CD14-positive monocyte (primary cell): ENCODE measurements at regions not wholly inside any gene's neighbourhood (a gene's known extent, or its start where the extent isn't known, plus 50 kb on each side); places are given as distances from the start of the nearest gene placed in this dataset.

Experiments used
- DNase-seq, 3 donors: peaks; one replicate each; pipeline ENCODE4 v3.0.0-alpha.2; 2011 to 2022
- H2AFZ ChIP-seq: 2 replicates; pipeline ENCODE4 v1.6.0; 2012; ENCODE audit warnings: mild to moderate bottlenecking, low read depth, low read length, inconsistent platforms; ENCODE audit not compliant: insufficient read depth, poor library complexity, severe bottlenecking
- H3K27ac ChIP-seq, 2 donors: 1 replicate in 1 of 2; 2 replicates in 1 of 2; pipeline ENCODE4 v1.5.1; 2012 to 2013; ENCODE audit warnings: low read length in 2 of 2, control low read depth in 1 of 2, inconsistent platforms in 1 of 2, low read depth in 1 of 2, mild to moderate bottlenecking in 1 of 2
- H3K27me3 ChIP-seq, 2 donors: one replicate each; pipeline versions ENCODE4 v1.6.0 to v1.6.1; 2011 to 2013; ENCODE audit warnings: low read length in 2 of 2; ENCODE audit not compliant: control insufficient read depth in 2 of 2, insufficient read depth in 2 of 2
- H3K36me3 ChIP-seq, 2 donors: replicated peaks in 1 of 2; 1 replicate in 1 of 2; 2 replicates in 1 of 2; pipeline versions ENCODE4 v1.5.1 to v1.6.1; 2012 to 2013; ENCODE audit warnings: low read length in 2 of 2, control low read depth in 1 of 2, inconsistent platforms in 1 of 2, mild to moderate bottlenecking in 1 of 2; ENCODE audit not compliant: insufficient read depth in 2 of 2, control insufficient read depth in 1 of 2
- H3K4me1 ChIP-seq, 2 donors: 1 replicate in 1 of 2; 2 replicates in 1 of 2; pipeline versions ENCODE4 v1.5.1 to v1.6.1; 2012 to 2013; ENCODE audit warnings: low read length in 2 of 2, control low read depth in 1 of 2, inconsistent platforms in 1 of 2, mild to moderate bottlenecking in 1 of 2, moderate library complexity in 1 of 2; ENCODE audit not compliant: insufficient read depth in 2 of 2, control insufficient read depth in 1 of 2
- H3K4me2 ChIP-seq: replicated peaks from 2 replicates; pipeline ENCODE3; 2012; ENCODE audit warnings: low read length, moderate library complexity, mild to moderate bottlenecking; ENCODE audit not compliant: poor library complexity, severe bottlenecking; ENCODE audit errors: extremely low read depth
- H3K4me3 ChIP-seq, 3 experiments: fragments of 200-600 bp in 1 of 3; sonication (generic) in 1 of 3; replicated peaks in 1 of 3; 1 replicate in 2 of 3; 2 replicates in 1 of 3; pipeline ENCODE4 v1.5.1; 2011 to 2013; ENCODE audit warnings: low read length in 3 of 3, mild to moderate bottlenecking in 3 of 3, control low read depth in 2 of 3, low read depth in 2 of 3, inconsistent platforms in 1 of 3, moderate library complexity in 1 of 3
- H3K79me2 ChIP-seq: 2 replicates; pipeline ENCODE4 v1.6.0; 2012; ENCODE audit warnings: mild to moderate bottlenecking, control low read depth, inconsistent platforms, low read length, moderate library complexity; ENCODE audit not compliant: insufficient read depth
- H3K9ac ChIP-seq: 2 replicates; pipeline ENCODE4 v1.6.0; 2017; ENCODE audit warnings: low read length, mild to moderate bottlenecking; ENCODE audit not compliant: insufficient read depth, poor library complexity, severe bottlenecking
- H3K9me3 ChIP-seq, 2 donors: replicated peaks in 1 of 2; 1 replicate in 1 of 2; 2 replicates in 1 of 2; pipeline versions ENCODE4 v1.5.1 to v1.6.1; 2012 to 2013; ENCODE audit warnings: low read length in 2 of 2, control low read depth in 1 of 2; ENCODE audit not compliant: control insufficient read depth in 1 of 2, insufficient read depth in 1 of 2
- H4K20me1 ChIP-seq: 2 replicates; pipeline ENCODE4 v1.6.0; 2012; ENCODE audit warnings: mild to moderate bottlenecking, low read length, control low read depth, moderate library complexity; ENCODE audit not compliant: insufficient read depth
- H3K27ac Mint-ChIP-seq, 7 donors: one replicate each; pipeline ENCODE4 v1.8.0; 2020; ENCODE audit warnings: mild to moderate bottlenecking in 7 of 7, mixed read lengths in 7 of 7, moderate library complexity in 6 of 7, inconsistent platforms in 2 of 7
- H3K27me3 Mint-ChIP-seq, 3 donors: one replicate each; pipeline ENCODE4 v1.8.0; 2021 to 2022; ENCODE audit warnings: low read depth in 3 of 3, mild to moderate bottlenecking in 3 of 3, mixed read lengths in 3 of 3, moderate library complexity in 3 of 3, inconsistent platforms in 1 of 3
- H3K36me3 Mint-ChIP-seq, 2 donors: one replicate each; pipeline ENCODE4 v1.8.0; 2020; ENCODE audit warnings: mixed read lengths in 2 of 2, inconsistent platforms in 1 of 2, mild to moderate bottlenecking in 1 of 2
- H3K4me1 Mint-ChIP-seq: one replicate; pipeline ENCODE4 v1.8.0; 2020; ENCODE audit warnings: mild to moderate bottlenecking, mixed read lengths
- H3K4me3 Mint-ChIP-seq, 2 donors: one replicate each; pipeline ENCODE4 v1.8.0; 2020; ENCODE audit warnings: mild to moderate bottlenecking in 2 of 2, mixed read lengths in 2 of 2, moderate library complexity in 1 of 2
- H3K9me3 Mint-ChIP-seq, 7 donors: one replicate each; pipeline ENCODE4 v1.8.0; 2020 to 2022; ENCODE audit warnings: mixed read lengths in 7 of 7, mild to moderate bottlenecking in 6 of 7, moderate library complexity in 6 of 7, inconsistent platforms in 2 of 7
- WGBS: methylation state at CpG from one replicate; pipeline ENCODE4 v1.1.5; 2013; ENCODE audit warnings: missing lambda C conversion rate; ENCODE audit not compliant: insufficient coverage; 5-methylcytosine and 5-hydroxymethylcytosine counted together
- intact Hi-C, 2 donors: fragments of 100-400 bp; cut with micrococcal nuclease; formaldehyde crosslinking; loops; one replicate each; pipeline versions ENCODE4 v1.15.0 to v1.15.1; 2023
- TF ChIP-seq, protein P1 (sequence below): fragments of 200-600 bp; IDR thresholded peaks from one replicate; pipeline ENCODE4 v1.8.0; 2022; ENCODE audit warnings: antibody characterized with exemption, mild to moderate bottlenecking

- Mint-ChIP-seq H3K27me3 (peaks cover 2 to 10% (median 4%) of the 10 kb centered on the region in 3 donors), H3K9me3 (peaks cover 2 to 13% (median 5%) of the 10 kb centered on the region in 7 donors), H3K4me3 (no peak overlapping the region), H3K36me3 (no peaks in the 10 kb centered on the region), H3K27ac (no peak overlapping the region), H3K4me1 (peaks cover 4% of the 10 kb centered on the region)
- Histone ChIP-seq H3K27me3 (peaks cover 0 to 3% of the 10 kb centered on the region in 2 donors), H3K4me2 (no peak overlapping the region), H3K4me1 (no peaks in the 10 kb centered on the region), H3K79me2 (no peaks in the 10 kb centered on the region), H2AFZ (no peak overlapping the region), H3K27ac (no peak overlapping the region), H3K9me3 (peaks cover 0 to 3% of the 10 kb centered on the region in 2 donors), H4K20me1 (no peaks in the 10 kb centered on the region), H3K4me3 (no peak overlapping the region), H3K36me3 (no peaks in the 10 kb centered on the region), H3K9ac (no peak overlapping the region)
- intact Hi-C loops: no loop called here
- DNase-seq: no peak
- WGBS: 79% methylated on average over 4 of the region's 6 CpGs
- TF ChIP-seq, protein P1, sequence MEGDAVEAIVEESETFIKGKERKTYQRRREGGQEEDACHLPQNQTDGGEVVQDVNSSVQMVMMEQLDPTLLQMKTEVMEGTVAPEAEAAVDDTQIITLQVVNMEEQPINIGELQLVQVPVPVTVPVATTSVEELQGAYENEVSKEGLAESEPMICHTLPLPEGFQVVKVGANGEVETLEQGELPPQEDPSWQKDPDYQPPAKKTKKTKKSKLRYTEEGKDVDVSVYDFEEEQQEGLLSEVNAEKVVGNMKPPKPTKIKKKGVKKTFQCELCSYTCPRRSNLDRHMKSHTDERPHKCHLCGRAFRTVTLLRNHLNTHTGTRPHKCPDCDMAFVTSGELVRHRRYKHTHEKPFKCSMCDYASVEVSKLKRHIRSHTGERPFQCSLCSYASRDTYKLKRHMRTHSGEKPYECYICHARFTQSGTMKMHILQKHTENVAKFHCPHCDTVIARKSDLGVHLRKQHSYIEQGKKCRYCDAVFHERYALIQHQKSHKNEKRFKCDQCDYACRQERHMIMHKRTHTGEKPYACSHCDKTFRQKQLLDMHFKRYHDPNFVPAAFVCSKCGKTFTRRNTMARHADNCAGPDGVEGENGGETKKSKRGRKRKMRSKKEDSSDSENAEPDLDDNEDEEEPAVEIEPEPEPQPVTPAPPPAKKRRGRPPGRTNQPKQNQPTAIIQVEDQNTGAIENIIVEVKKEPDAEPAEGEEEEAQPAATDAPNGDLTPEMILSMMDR: no peak
Measured at GRCh38 chr12:131316388-131316787, 362.7 kb downstream of the ADGRD1 start.

DNA sequence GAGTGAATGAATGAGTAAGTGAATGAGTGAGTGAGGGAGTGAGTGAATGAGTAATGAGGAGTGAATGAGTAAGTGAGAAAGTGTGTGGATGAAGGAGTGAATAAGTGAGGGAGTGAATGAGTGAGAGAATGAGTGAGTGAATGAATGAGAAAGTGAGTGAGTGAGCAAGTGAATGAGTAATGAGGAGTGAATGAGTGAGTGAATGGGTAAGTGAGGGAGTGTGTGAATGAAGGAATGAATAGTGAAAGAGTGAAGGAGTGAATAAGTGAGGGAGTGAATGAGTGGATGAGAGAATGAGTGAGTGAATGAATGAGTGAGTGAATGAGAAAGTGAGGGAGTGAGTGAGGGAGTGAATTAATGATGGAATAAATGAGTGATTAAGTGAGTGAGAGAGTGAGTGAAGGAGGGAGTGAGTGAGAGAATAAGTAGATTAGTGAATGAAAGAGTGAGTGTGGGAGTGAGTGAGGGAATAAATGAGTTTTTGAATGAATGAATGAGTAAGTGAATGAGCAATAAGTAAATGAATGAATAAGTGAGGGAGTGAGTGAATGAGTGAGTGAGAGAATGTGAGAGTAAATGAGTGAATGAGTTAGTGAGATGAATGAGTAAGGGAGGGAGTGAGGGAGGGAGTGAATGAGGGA lies 364.5 kb downstream of the ADGRD1 start:
- Histone ChIP-seq H3K27me3 (no peaks in the 10 kb centered on the region), H3K79me2 (no peaks in the 10 kb centered on the region), H3K9me3 (peaks cover 0 to 3% of the 10 kb centered on the region in 2 donors), H3K36me3 (no peaks in the 10 kb centered on the region), H3K4me2 (no peak overlapping the region), H3K4me3 (no peak overlapping the region), H3K9ac (no peak overlapping the region), H2AFZ (no peak overlapping the region), H4K20me1 (no peaks in the 10 kb centered on the region), H3K4me1 (no peaks in the 10 kb centered on the region), H3K27ac (no peak overlapping the region)
- Mint-ChIP-seq H3K4me1 (no peaks in the 10 kb centered on the region), H3K36me3 (no peaks in the 10 kb centered on the region), H3K27ac (no peak overlapping the region), H3K4me3 (no peak overlapping the region), H3K27me3 (peaks cover 2 to 4% (median 3%) of the 10 kb centered on the region in 3 donors), H3K9me3 (peaks cover 4 to 13% (median 8%) of the 10 kb centered on the region in 7 donors)
- intact Hi-C loops: no loop called here
- no peak for DNase-seq
- TF ChIP-seq, protein P1: no peak
